GM12872 (cell line): ENCODE measurements at regions not wholly inside any gene's neighbourhood (a gene's known extent, or its start where the extent isn't known, plus 50 kb on each side); places are given as distances from the start of the nearest gene placed in this dataset.

ENCODE experiments used
- TF ChIP-seq, protein P1 (sequence below): IDR thresholded peaks from 3 replicates; pipeline ENCODE4 v1.5.1; 2011; ENCODE audit warnings: low read depth, mild to moderate bottlenecking, low read length, moderate library complexity; ENCODE audit not compliant: insufficient read depth

- TF ChIP-seq, protein P1, sequence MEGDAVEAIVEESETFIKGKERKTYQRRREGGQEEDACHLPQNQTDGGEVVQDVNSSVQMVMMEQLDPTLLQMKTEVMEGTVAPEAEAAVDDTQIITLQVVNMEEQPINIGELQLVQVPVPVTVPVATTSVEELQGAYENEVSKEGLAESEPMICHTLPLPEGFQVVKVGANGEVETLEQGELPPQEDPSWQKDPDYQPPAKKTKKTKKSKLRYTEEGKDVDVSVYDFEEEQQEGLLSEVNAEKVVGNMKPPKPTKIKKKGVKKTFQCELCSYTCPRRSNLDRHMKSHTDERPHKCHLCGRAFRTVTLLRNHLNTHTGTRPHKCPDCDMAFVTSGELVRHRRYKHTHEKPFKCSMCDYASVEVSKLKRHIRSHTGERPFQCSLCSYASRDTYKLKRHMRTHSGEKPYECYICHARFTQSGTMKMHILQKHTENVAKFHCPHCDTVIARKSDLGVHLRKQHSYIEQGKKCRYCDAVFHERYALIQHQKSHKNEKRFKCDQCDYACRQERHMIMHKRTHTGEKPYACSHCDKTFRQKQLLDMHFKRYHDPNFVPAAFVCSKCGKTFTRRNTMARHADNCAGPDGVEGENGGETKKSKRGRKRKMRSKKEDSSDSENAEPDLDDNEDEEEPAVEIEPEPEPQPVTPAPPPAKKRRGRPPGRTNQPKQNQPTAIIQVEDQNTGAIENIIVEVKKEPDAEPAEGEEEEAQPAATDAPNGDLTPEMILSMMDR = no peak
Measured at GRCh38 chr21:17397703-17398102, 115.1 kb upstream of the CXADR start.

GRCh38 chr21:17402937-17403336, 109.9 kb upstream of the CXADR start:
- TF ChIP-seq, protein P1 = no peak

DNA sequence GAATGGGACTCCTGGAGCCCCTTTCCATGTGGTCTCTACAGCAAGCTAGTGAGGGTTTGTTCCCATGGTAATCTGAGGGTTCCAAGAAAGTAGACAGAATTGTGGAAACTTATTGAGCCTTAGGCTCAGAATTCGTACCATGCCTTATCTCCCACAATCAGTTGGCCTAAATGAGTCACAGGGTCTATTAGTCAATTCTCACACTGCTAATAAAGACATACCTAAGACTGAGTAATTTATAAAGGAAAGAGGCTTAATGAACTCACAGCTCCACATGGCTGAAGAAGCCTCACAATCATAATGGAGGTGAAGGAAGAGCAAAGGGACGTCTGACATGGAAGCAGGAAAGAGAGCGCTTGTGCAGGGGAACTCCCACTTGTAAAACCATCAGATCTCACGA, 106.6 kb upstream of the CXADR start:
- TF ChIP-seq, protein P1 = no peak

DNA sequence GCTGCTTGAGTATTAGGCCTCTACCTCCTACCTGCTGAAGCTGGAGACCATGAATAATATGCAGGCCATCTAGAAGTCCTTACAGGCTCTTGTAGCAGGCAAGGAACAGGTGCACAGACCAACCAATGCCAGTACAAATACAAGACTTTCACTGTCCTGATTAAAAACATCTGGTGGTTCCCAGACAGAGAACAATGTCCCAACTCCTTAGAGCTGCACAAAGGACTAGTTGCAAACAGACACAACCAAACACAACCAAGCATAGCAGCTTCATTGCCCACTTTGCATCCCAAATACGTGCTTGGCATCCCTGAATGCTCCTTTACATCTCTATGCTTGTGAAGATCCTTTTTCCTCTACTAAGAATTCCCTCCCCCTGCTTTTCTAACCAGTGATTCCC, 98.1 kb upstream of the CXADR start:
- TF ChIP-seq, protein P1 = no peak

GRCh38 chr21:17416139-17416538, 96.7 kb upstream of the CXADR start:
- TF ChIP-seq, protein P1 = no peak

DNA sequence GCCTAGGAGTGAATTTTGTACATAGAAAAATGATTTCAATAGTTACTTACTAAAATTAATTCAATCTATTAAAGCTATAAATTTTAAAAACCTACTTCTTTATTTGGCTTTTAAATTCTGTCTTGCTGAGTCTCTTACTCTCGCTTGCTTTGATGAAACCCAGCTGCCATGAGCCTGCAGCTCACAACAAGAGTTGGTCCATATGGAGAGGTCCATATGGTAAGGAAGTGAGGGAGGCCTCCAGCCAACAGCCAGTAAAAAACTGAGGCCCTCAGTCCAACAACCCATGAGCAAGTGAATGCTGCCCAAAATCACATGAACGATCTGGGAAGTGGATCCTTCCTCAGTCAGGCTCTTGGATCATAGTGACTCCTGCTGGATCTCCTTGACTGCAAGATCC, 89.9 kb upstream of the CXADR start:
- TF ChIP-seq, protein P1 = no peak

DNA sequence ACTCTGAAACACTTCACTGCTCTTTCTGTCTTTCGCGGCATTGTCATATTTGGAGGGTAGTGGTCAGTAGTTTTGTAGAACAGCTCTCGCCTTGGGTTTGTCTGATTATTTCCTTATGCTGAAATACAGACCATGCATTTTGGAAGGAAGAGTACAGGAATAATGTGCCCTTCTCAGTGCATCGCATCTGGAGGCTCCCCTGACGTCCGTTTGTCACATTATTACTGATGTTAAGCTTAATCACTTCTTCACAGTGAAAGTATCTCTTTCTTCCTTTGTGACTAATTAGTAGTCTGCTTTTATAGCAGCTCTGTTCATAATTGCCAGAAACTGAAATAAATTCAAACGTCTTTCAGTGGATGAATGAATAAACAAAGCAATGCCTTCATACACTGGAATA, 85.7 kb upstream of the CXADR start:
- TF ChIP-seq, protein P1 = no peak

GRCh38 chr21:17427831-17428483, 84.9 kb upstream of the CXADR start:
- TF ChIP-seq, protein P1 = no peak
